GM12878 (cell line): ENCODE measurements at regions not wholly inside any gene's neighbourhood (a gene's known extent, or its start where the extent isn't known, plus 50 kb on each side); places are given as distances from the start of the nearest gene placed in this dataset.

Source experiments
- ATAC-seq: fragments of 200-7000 bp; cut with Tn5 transposase; 3 replicates; pipeline ENCODE4 v1.9.1; 2020; ENCODE audit warnings: mild to moderate bottlenecking, moderate library complexity
- BruUV-seq: library from RNA; stranded (reverse); fragments of 400-500 nt; replicated peaks from 2 replicates; lab custom pipeline; 2021; lab: Mats Ljungman, UMichigan
- CTCF ChIA-PET: fragments of 300-600 bp; sonication (Branson Sonifier 250); formaldehyde crosslinking; extraction: SDS; loops from one replicate; lab custom pipeline; 2021; ENCODE audit warnings: inconsistent platforms; lab: Yijun Ruan, JAX
- POLR2A ChIA-PET: fragments of 350-600 bp; formaldehyde crosslinking; extraction: SDS; loops from one replicate; lab custom pipeline; 2021; ENCODE audit warnings: inconsistent platforms; lab: Charles Lee
- RAD21 ChIA-PET: fragments of 300-600 bp; sonication (Branson Sonifier 250); formaldehyde crosslinking; loops from one replicate; lab custom pipeline; 2023; ENCODE audit warnings: antibody characterized with exemption; ENCODE audit not compliant: unreplicated experiment; lab: Charles Lee
- SMC1A ChIA-PET: fragments of 300-600 bp; sonication (Branson Sonifier 250); formaldehyde crosslinking; loops from one replicate; lab custom pipeline; 2023; ENCODE audit not compliant: unreplicated experiment, uncharacterized antibody; lab: Charles Lee
- DNase-seq: peaks from one replicate; pipeline ENCODE4 v3.0.0-alpha.2; 2011; ENCODE audit warnings: low read depth, low spot score
- FAIRE-seq: peaks from 3 replicates; lab custom pipeline; 2011; peaks lifted over from hg19 to GRCh38; lab: Jason Lieb, UNC
- H2AFZ ChIP-seq: 2 replicates; pipeline ENCODE4 v1.6.0; 2011; ENCODE audit warnings: low read depth, low read length, control low read depth; ENCODE audit not compliant: control insufficient read depth
- H3K27ac ChIP-seq: 2 replicates; pipeline ENCODE4 v1.5.1; 2011; ENCODE audit warnings: control low read depth; ENCODE audit not compliant: control insufficient read depth, insufficient read depth
- H3K27me3 ChIP-seq, 2 experiments: replicated peaks in 1 of 2; 2 replicates each; pipeline versions ENCODE4 v1.6.0 to v1.6.1; 2011; ENCODE audit warnings: low read length in 1 of 2; ENCODE audit not compliant: control insufficient read depth in 2 of 2, insufficient read depth in 2 of 2
- H3K36me3 ChIP-seq, 2 experiments: 2 replicates each; pipeline ENCODE4 v1.5.1; 2011; ENCODE audit warnings: low read length in 1 of 2; ENCODE audit not compliant: control insufficient read depth in 2 of 2, insufficient read depth in 2 of 2
- H3K4me1 ChIP-seq: 2 replicates; pipeline ENCODE4 v1.6.1; 2011; ENCODE audit warnings: mild to moderate bottlenecking, low read length, moderate library complexity, mixed read lengths; ENCODE audit not compliant: control insufficient read depth, insufficient read depth
- H3K4me2 ChIP-seq: 2 replicates; pipeline ENCODE4 v1.6.0; 2011; ENCODE audit warnings: control low read depth; ENCODE audit not compliant: control insufficient read depth, insufficient read depth
- H3K4me3 ChIP-seq: fragments of 200-600 bp; sonication (generic); 2 replicates; pipeline ENCODE4 v1.5.1; 2016
- H3K79me2 ChIP-seq: 2 replicates; pipeline ENCODE4 v1.6.0; 2011; ENCODE audit warnings: low read length; ENCODE audit not compliant: control insufficient read depth, insufficient read depth
- H3K9ac ChIP-seq: 2 replicates; pipeline ENCODE4 v1.8.0; 2011; ENCODE audit warnings: low read length, control low read depth, mixed read lengths; ENCODE audit not compliant: control insufficient read depth, insufficient read depth
- H3K9me3 ChIP-seq: replicated peaks from 3 replicates; pipeline ENCODE4 v1.5.1; 2011; ENCODE audit warnings: mild to moderate bottlenecking, low read length; ENCODE audit not compliant: control insufficient read depth, insufficient read depth
- H4K20me1 ChIP-seq: 2 replicates; pipeline ENCODE4 v1.6.0; 2011; ENCODE audit not compliant: control insufficient read depth, insufficient read depth
- CHD2 ChIP-seq: IDR thresholded peaks from 2 replicates; pipeline ENCODE4 v1.6.1; 2011; ENCODE audit warnings: low read depth, low read length, improper control_type of control experiment, borderline replicate concordance
- E2F4 ChIP-seq: IDR thresholded peaks from 2 replicates; pipeline ENCODE4 v1.6.1; 2012; ENCODE audit warnings: low read depth, low read length, improper control_type of control experiment
- EED ChIP-seq: sonication (generic); IDR thresholded peaks from 2 replicates; pipeline ENCODE4 v1.6.1; 2016; ENCODE audit warnings: antibody characterized with exemption, low read depth
- EGR1 ChIP-seq, 2 experiments: IDR thresholded peaks; 1 replicate in 1 of 2; 2 replicates in 1 of 2; pipeline ENCODE4 v1.6.1; 2011 to 2012; ENCODE audit warnings: low read depth in 2 of 2, low read length in 2 of 2, borderline replicate concordance in 1 of 2, mild to moderate bottlenecking in 1 of 2, moderate library complexity in 1 of 2
- FOS ChIP-seq: IDR thresholded peaks from 3 replicates; pipeline ENCODE4 v1.6.1; 2011; ENCODE audit warnings: borderline replicate concordance; ENCODE audit not compliant: insufficient read length; ENCODE audit errors: extremely low read depth
- IKZF2 ChIP-seq, 2 experiments: fragments of 450-650 bp; IDR thresholded peaks; 2 replicates each; pipeline ENCODE4 v1.6.1; 2017; ENCODE audit warnings: mild to moderate bottlenecking in 2 of 2, moderate library complexity in 2 of 2
- MTA3 ChIP-seq: IDR thresholded peaks from 2 replicates; pipeline ENCODE4 v1.6.1; 2012; ENCODE audit warnings: low read length, inconsistent platforms, borderline replicate concordance
- MYC ChIP-seq: IDR thresholded peaks from 2 replicates; pipeline ENCODE4 v1.6.1; 2011; ENCODE audit warnings: mild to moderate bottlenecking, low read length, moderate library complexity, inconsistent platforms; ENCODE audit not compliant: insufficient read depth, insufficient replicate concordance, insufficient read length, severe bottlenecking
- NBN ChIP-seq: fragments of 450-650 bp; IDR thresholded peaks from 2 replicates; pipeline ENCODE4 v1.6.1; 2016
- NFYA ChIP-seq: IDR thresholded peaks from 2 replicates; pipeline ENCODE4 v1.6.1; 2011; ENCODE audit warnings: low read depth, mild to moderate bottlenecking, low read length, improper control_type of control experiment, borderline replicate concordance
- NR2F1 ChIP-seq: fragments of 450-650 bp; conservative IDR thresholded peaks from 2 replicates; pipeline ENCODE4 v1.6.1; 2017; ENCODE audit warnings: mild to moderate bottlenecking
- RAD21 ChIP-seq: IDR thresholded peaks from 2 replicates; pipeline ENCODE4 v1.6.1; 2011; ENCODE audit warnings: mild to moderate bottlenecking, low read depth, low read length, moderate library complexity; ENCODE audit not compliant: insufficient read depth
- RCOR1 ChIP-seq: conservative IDR thresholded peaks from 2 replicates; pipeline ENCODE4 v1.6.1; 2012; ENCODE audit warnings: low read depth, low read length, improper control_type of control experiment
- YBX1 ChIP-seq: fragments of 450-650 bp; IDR thresholded peaks from 2 replicates; pipeline ENCODE4 v1.6.1; 2016; ENCODE audit warnings: antibody characterized with exemption
- in situ Hi-C: fragments of 300-500 bp; cut with MboI; formaldehyde crosslinking; loops from 9 replicates; pipeline ENCODE4 v1.14.3; 2018; ENCODE audit warnings: mixed read lengths
- intact Hi-C: fragments of 100-400 bp; cut with micrococcal nuclease; formaldehyde crosslinking; loops from one replicate; pipeline ENCODE4 v1.14.2; 2022; ENCODE audit not compliant: unreplicated experiment
- TF ChIP-seq, protein P1 (sequence below): IDR thresholded peaks from 2 replicates; pipeline ENCODE4 v1.6.1; 2011; ENCODE audit warnings: mild to moderate bottlenecking, low read depth, low read length, moderate library complexity; ENCODE audit not compliant: insufficient replicate concordance
- TF ChIP-seq, protein P2 (sequence below): fragments of 450-650 bp; IDR thresholded peaks from 2 replicates; pipeline ENCODE4 v1.6.1; 2017; ENCODE audit warnings: low read depth, mild to moderate bottlenecking, moderate library complexity

- SMC1A ChIA-PET, result interaction anchor here (1.0 kb wide), 1 partner anchor 21 kb away, joined by 3 read pairs; no protein-coding TSS in a partner anchor
- CTCF ChIA-PET, result interaction anchor here (1.4 kb wide), 1 partner anchor 127 kb away, joined by 3 read pairs; no protein-coding TSS in a partner anchor
- FAIRE-seq, result no peak
- no TSS peak for BruUV-seq
- H3K4me2 ChIP-seq, result no peak overlapping the region
- no peaks in the 10 kb centered on the region for H3K9me3 ChIP-seq
- no peak overlapping the region for H3K4me3 ChIP-seq
- H3K36me3 ChIP-seq, result no peaks in the 10 kb centered on the region
- H3K79me2 ChIP-seq, result no peaks in the 10 kb centered on the region
- ATAC-seq, result no peak
- no peak overlapping the region for H3K9ac ChIP-seq
- no peak overlapping the region for H2AFZ ChIP-seq
- intact Hi-C loops, result no loop called here
- POLR2A ChIA-PET, result interaction anchor here (1.2 kb wide), 1 partner anchor 21 kb away, joined by 3 read pairs; no protein-coding TSS in a partner anchor
- H3K27ac ChIP-seq, result no peak overlapping the region
- RAD21 ChIA-PET, result no interaction called here
- no peaks in the 10 kb centered on the region for H3K4me1 ChIP-seq
- in situ Hi-C loops, result no loop called here
- no peaks in the 10 kb centered on the region for H4K20me1 ChIP-seq
- TF ChIP-seq EED, result no peak
- TF ChIP-seq MTA3, result no peak
- TF ChIP-seq RCOR1, result no peak
- TF ChIP-seq, protein P1, sequence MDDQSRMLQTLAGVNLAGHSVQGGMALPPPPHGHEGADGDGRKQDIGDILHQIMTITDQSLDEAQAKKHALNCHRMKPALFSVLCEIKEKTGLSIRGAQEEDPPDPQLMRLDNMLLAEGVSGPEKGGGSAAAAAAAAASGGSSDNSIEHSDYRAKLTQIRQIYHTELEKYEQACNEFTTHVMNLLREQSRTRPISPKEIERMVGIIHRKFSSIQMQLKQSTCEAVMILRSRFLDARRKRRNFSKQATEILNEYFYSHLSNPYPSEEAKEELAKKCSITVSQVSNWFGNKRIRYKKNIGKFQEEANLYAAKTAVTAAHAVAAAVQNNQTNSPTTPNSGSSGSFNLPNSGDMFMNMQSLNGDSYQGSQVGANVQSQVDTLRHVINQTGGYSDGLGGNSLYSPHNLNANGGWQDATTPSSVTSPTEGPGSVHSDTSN, result no peak
- no peak for TF ChIP-seq NFYA
- TF ChIP-seq NBN, result no peak
- TF ChIP-seq, protein P2, sequence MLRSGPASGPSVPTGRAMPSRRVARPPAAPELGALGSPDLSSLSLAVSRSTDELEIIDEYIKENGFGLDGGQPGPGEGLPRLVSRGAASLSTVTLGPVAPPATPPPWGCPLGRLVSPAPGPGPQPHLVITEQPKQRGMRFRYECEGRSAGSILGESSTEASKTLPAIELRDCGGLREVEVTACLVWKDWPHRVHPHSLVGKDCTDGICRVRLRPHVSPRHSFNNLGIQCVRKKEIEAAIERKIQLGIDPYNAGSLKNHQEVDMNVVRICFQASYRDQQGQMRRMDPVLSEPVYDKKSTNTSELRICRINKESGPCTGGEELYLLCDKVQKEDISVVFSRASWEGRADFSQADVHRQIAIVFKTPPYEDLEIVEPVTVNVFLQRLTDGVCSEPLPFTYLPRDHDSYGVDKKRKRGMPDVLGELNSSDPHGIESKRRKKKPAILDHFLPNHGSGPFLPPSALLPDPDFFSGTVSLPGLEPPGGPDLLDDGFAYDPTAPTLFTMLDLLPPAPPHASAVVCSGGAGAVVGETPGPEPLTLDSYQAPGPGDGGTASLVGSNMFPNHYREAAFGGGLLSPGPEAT, result no peak
- TF ChIP-seq CHD2, result no peak
- no peak for TF ChIP-seq FOS
- TF ChIP-seq NR2F1, result no peak
- no peak for TF ChIP-seq IKZF2 (IDR thresholded peaks at IDR 0.05)
- no peak for TF ChIP-seq MYC
- no peak for TF ChIP-seq RAD21
- no peak for TF ChIP-seq YBX1
- no peak for TF ChIP-seq EGR1 (IDR thresholded peaks at IDR 0.05; ENCODE audit: borderline replicate concordance in 1 of 2, low read depth in 2 of 2, low read length in 2 of 2)
- no peak for TF ChIP-seq E2F4
- TF ChIP-seq, all 136 proteins: peak for 0
- H3K27me3 ChIP-seq, result no peaks in the 10 kb centered on the region
- no peak for DNase-seq
Observed at GRCh38 chr12:53871367-53871766, 67.3 kb upstream of the HOXC13 start.
